Mesenchymal stem cell (in vitro differentiated cells and primary cell): ENCODE measurements at regions not wholly inside any gene's neighbourhood (a gene's known extent, or its start where the extent isn't known, plus 50 kb on each side); places are given as distances from the start of the nearest gene placed in this dataset.

Source experiments
- DNase-seq: peaks from one replicate; pipeline ENCODE4 v3.0.0-alpha.2; 2013
- H2AFZ ChIP-seq: one replicate; pipeline ENCODE4 v1.6.1; 2013; ENCODE audit warnings: low read depth, mild to moderate bottlenecking, control low read depth, inconsistent platforms, low read length, moderate library complexity
- H2AK5ac ChIP-seq: 2 replicates; pipeline ENCODE4 v1.6.1; 2013; ENCODE audit warnings: low read length, moderate library complexity, mild to moderate bottlenecking, inconsistent platforms; ENCODE audit not compliant: severe bottlenecking
- H2BK120ac ChIP-seq: one replicate; pipeline ENCODE4 v1.6.1; 2013; ENCODE audit warnings: low read depth, mild to moderate bottlenecking, inconsistent platforms, low read length, moderate library complexity
- H2BK12ac ChIP-seq, 2 experiments: one replicate each; pipeline ENCODE4 v1.6.1; 2013; ENCODE audit warnings: inconsistent platforms in 2 of 2, low read length in 2 of 2, mild to moderate bottlenecking in 2 of 2, moderate library complexity in 2 of 2, control low read depth in 1 of 2
- H2BK15ac ChIP-seq: one replicate; pipeline ENCODE4 v1.6.1; 2013; ENCODE audit warnings: mild to moderate bottlenecking, low read depth, inconsistent platforms; ENCODE audit not compliant: poor library complexity, severe bottlenecking
- H2BK5ac ChIP-seq: 2 replicates; pipeline ENCODE4 v1.6.1; 2013; ENCODE audit warnings: low read depth, mild to moderate bottlenecking, low read length, control low read depth, inconsistent platforms; ENCODE audit not compliant: poor library complexity, severe bottlenecking
- H3K14ac ChIP-seq, 2 experiments: one replicate each; pipeline ENCODE4 v1.6.1; 2013; ENCODE audit warnings: inconsistent platforms in 2 of 2, low read length in 2 of 2, control low read depth in 1 of 2, mild to moderate bottlenecking in 1 of 2, moderate library complexity in 1 of 2
- H3K18ac ChIP-seq, 2 experiments: one replicate each; pipeline ENCODE4 v1.6.1; 2013; ENCODE audit warnings: inconsistent platforms in 2 of 2, low read length in 2 of 2, control low read depth in 1 of 2, low read depth in 1 of 2, mild to moderate bottlenecking in 1 of 2
- H3K23ac ChIP-seq, 2 experiments: one replicate each; pipeline ENCODE4 v1.6.1; 2013; ENCODE audit warnings: inconsistent platforms in 2 of 2, low read length in 2 of 2, mild to moderate bottlenecking in 2 of 2, moderate library complexity in 2 of 2, control low read depth in 1 of 2
- H3K27ac ChIP-seq: 2 replicates; pipeline ENCODE4 v1.5.1; 2013; ENCODE audit warnings: mild to moderate bottlenecking, moderate library complexity, low read length, control low read depth, inconsistent platforms; ENCODE audit not compliant: poor library complexity, severe bottlenecking
- H3K27me3 ChIP-seq, 2 experiments: 2 replicates each; pipeline versions ENCODE4 v1.6.1 to v1.7.0; 2013; ENCODE audit warnings: low read length in 2 of 2, mild to moderate bottlenecking in 2 of 2, moderate library complexity in 2 of 2, control low read depth in 1 of 2, inconsistent platforms in 1 of 2; ENCODE audit not compliant: control insufficient read depth in 1 of 2, insufficient read depth in 1 of 2
- H3K36me3 ChIP-seq, 2 experiments: 2 replicates each; pipeline versions ENCODE4 v1.6.1 to v1.7.0; 2013; ENCODE audit warnings: low read length in 2 of 2, control low read depth in 1 of 2, inconsistent platforms in 1 of 2, low read depth in 1 of 2, mild to moderate bottlenecking in 1 of 2; ENCODE audit not compliant: insufficient read depth in 2 of 2, control insufficient read depth in 1 of 2
- H3K4ac ChIP-seq, 2 experiments: one replicate each; pipeline ENCODE4 v1.6.1; 2013; ENCODE audit warnings: inconsistent platforms in 2 of 2, low read length in 2 of 2, mild to moderate bottlenecking in 2 of 2, moderate library complexity in 2 of 2, control low read depth in 1 of 2, low read depth in 1 of 2
- H3K4me1 ChIP-seq: 2 replicates; pipeline ENCODE4 v1.6.1; 2013; ENCODE audit warnings: low read depth, low read length, control low read depth; ENCODE audit not compliant: control insufficient read depth, insufficient read depth
- H3K4me2 ChIP-seq: 2 replicates; pipeline ENCODE4 v1.6.1; 2013; ENCODE audit warnings: low read length, mild to moderate bottlenecking, inconsistent platforms; ENCODE audit not compliant: poor library complexity, severe bottlenecking
- H3K4me3 ChIP-seq, 2 experiments: 2 replicates each; pipeline versions ENCODE4 v1.5.1 to v1.7.0; 2013; ENCODE audit warnings: low read length in 2 of 2, mild to moderate bottlenecking in 2 of 2, control low read depth in 1 of 2, low read depth in 1 of 2; ENCODE audit not compliant: insufficient read depth in 1 of 2
- H3K79me1 ChIP-seq: replicated peaks from 2 replicates; pipeline ENCODE4 v1.6.1; 2013; ENCODE audit warnings: mild to moderate bottlenecking, control low read depth, low read length, inconsistent platforms; ENCODE audit not compliant: poor library complexity, severe bottlenecking
- H3K9ac ChIP-seq: 2 replicates; pipeline ENCODE4 v1.7.0; 2013; ENCODE audit warnings: mild to moderate bottlenecking, low read length, moderate library complexity
- H3K9me3 ChIP-seq: 2 replicates; pipeline ENCODE4 v1.7.0; 2013; ENCODE audit warnings: mild to moderate bottlenecking, low read length; ENCODE audit not compliant: control insufficient read depth
- H4K8ac ChIP-seq: one replicate; pipeline ENCODE4 v1.6.1; 2013; ENCODE audit warnings: inconsistent platforms, mild to moderate bottlenecking, low read length, moderate library complexity
- H4K91ac ChIP-seq: one replicate; pipeline ENCODE4 v1.6.1; 2013; ENCODE audit warnings: mild to moderate bottlenecking, low read length, inconsistent platforms
- WGBS: methylation state at CpG from one replicate; pipeline ENCODE4 v1.1.7; 2013; ENCODE audit warnings: mixed read lengths; 5-methylcytosine and 5-hydroxymethylcytosine counted together

GRCh38 chr6:45791211-45792168 is 224.2 kb downstream of the CLIC5 start:
- 67% methylated on average over 3 of the region's 4 CpGs for WGBS

GRCh38 chr6:45789238-45789637 is 226.4 kb downstream of the CLIC5 start:
- H2AK5ac ChIP-seq = no peak overlapping the region
- H3K4me2 ChIP-seq = no peak overlapping the region
- H3K9ac ChIP-seq = no peak overlapping the region
- H2BK120ac ChIP-seq = no peak overlapping the region
- no peak overlapping the region for H2AFZ ChIP-seq
- no peak overlapping the region for H3K4me3 ChIP-seq
- no peak overlapping the region for H2BK12ac ChIP-seq
- no peak overlapping the region for H3K18ac ChIP-seq
- H2BK15ac ChIP-seq = no peak overlapping the region
- no peak overlapping the region for H3K14ac ChIP-seq
- H4K91ac ChIP-seq = no peak overlapping the region
- no peak overlapping the region for H2BK5ac ChIP-seq
- no peak overlapping the region for H4K8ac ChIP-seq
- no peaks in the 10 kb centered on the region for H3K36me3 ChIP-seq
- H3K23ac ChIP-seq = no peak overlapping the region
- no peak overlapping the region for H3K27ac ChIP-seq
- H3K79me1 ChIP-seq = no peaks in the 10 kb centered on the region
- H3K9me3 ChIP-seq = no peaks in the 10 kb centered on the region
- H3K4me1 ChIP-seq = peaks cover 5% of the 10 kb centered on the region
- no peak overlapping the region for H3K4ac ChIP-seq
- no peak for DNase-seq
- H3K27me3 ChIP-seq = no peaks in the 10 kb centered on the region

More at GRCh38 chr6:45791211-45792168, 224.2 kb downstream of the CLIC5 start:
- DNase-seq = peak; percentile 37
- Histone ChIP-seq H3K9ac (peak overlapping the region; percentile 68), H2BK15ac (no peak overlapping the region), H3K14ac (no peak overlapping the region), H3K23ac (no peak overlapping the region), H2AK5ac (no peak overlapping the region), H3K18ac (peak overlapping the region; percentile 22 to 69), H3K27me3 (no peaks in the 10 kb centered on the region), H3K36me3 (no peaks in the 10 kb centered on the region), H2BK5ac (no peak overlapping the region), H2BK120ac (no peak overlapping the region), H3K27ac (peak overlapping the region; percentile 89), H4K91ac (peak overlapping the region; percentile 34), H3K9me3 (no peaks in the 10 kb centered on the region), H2BK12ac (peak overlapping the region in 1 of 2 experiments; percentile 38), H3K4me1 (peaks cover 3% of the 10 kb centered on the region), H3K4me2 (no peak overlapping the region), H2AFZ (no peak overlapping the region), H3K79me1 (no peaks in the 10 kb centered on the region), H4K8ac (no peak overlapping the region), H3K4ac (no peak overlapping the region), H3K4me3 (peak overlapping the region in 1 of 2 experiments; percentile 17)

GRCh38 chr6:45787384-45787783 is 228.3 kb downstream of the CLIC5 start:
- no peak overlapping the region for H2AFZ ChIP-seq
- H2BK15ac ChIP-seq = no peak overlapping the region
- no peak overlapping the region for H3K4me2 ChIP-seq
- DNase-seq = no peak
- H3K9me3 ChIP-seq = no peaks in the 10 kb centered on the region
- H3K27ac ChIP-seq = no peak overlapping the region
- no peaks in the 10 kb centered on the region for H3K79me1 ChIP-seq
- H2AK5ac ChIP-seq = no peak overlapping the region
- no peak overlapping the region for H3K9ac ChIP-seq
- H3K14ac ChIP-seq = no peak overlapping the region
- H3K36me3 ChIP-seq = no peaks in the 10 kb centered on the region
- H3K23ac ChIP-seq = no peak overlapping the region
- no peak overlapping the region for H4K91ac ChIP-seq
- H2BK120ac ChIP-seq = no peak overlapping the region
- H3K4me1 ChIP-seq = peaks cover 5% of the 10 kb centered on the region
- H3K4me3 ChIP-seq = no peak overlapping the region
- H3K27me3 ChIP-seq = no peaks in the 10 kb centered on the region
- WGBS = 100% methylated on average over 3 of the region's 3 CpGs
- no peak overlapping the region for H2BK5ac ChIP-seq
- no peak overlapping the region for H2BK12ac ChIP-seq
- no peak overlapping the region for H3K4ac ChIP-seq
- no peak overlapping the region for H3K18ac ChIP-seq
- H4K8ac ChIP-seq = no peak overlapping the region

GRCh38 chr6:45786355-45786781 is 229.3 kb downstream of the CLIC5 start:
- no peak overlapping the region for H3K18ac ChIP-seq
- no peak overlapping the region for H4K91ac ChIP-seq
- DNase-seq = no peak
- H4K8ac ChIP-seq = no peak overlapping the region
- no peak overlapping the region for H3K9ac ChIP-seq
- H3K27ac ChIP-seq = no peak overlapping the region
- no peak overlapping the region for H3K23ac ChIP-seq
- H3K14ac ChIP-seq = no peak overlapping the region
- no peaks in the 10 kb centered on the region for H3K36me3 ChIP-seq
- no peaks in the 10 kb centered on the region for H3K9me3 ChIP-seq
- H3K4ac ChIP-seq = no peak overlapping the region
- WGBS = 82% methylated on average over 6 of the region's 6 CpGs
- H2BK120ac ChIP-seq = no peak overlapping the region
- H2BK12ac ChIP-seq = no peak overlapping the region
- H3K4me1 ChIP-seq = peaks cover 2% of the 10 kb centered on the region
- no peaks in the 10 kb centered on the region for H3K79me1 ChIP-seq
- H2AK5ac ChIP-seq = no peak overlapping the region
- no peak overlapping the region for H3K4me3 ChIP-seq
- H3K27me3 ChIP-seq = no peaks in the 10 kb centered on the region
- H2BK15ac ChIP-seq = no peak overlapping the region
- no peak overlapping the region for H2BK5ac ChIP-seq
- no peak overlapping the region for H2AFZ ChIP-seq
- no peak overlapping the region for H3K4me2 ChIP-seq
